Neural cell (in vitro differentiated cells): ENCODE measurements at regions not wholly inside any gene's neighbourhood (a gene's known extent, or its start where the extent isn't known, plus 50 kb on each side); places are given as distances from the start of the nearest gene placed in this dataset.

Experiments
- H2AFZ ChIP-seq: fragments of 200-600, 300-800 bp; sonication (generic), shearing (Covaris generic); 2 replicates; pipeline ENCODE4 v1.6.0; 2014; ENCODE audit warnings: low read depth, mild to moderate bottlenecking, antibody characterized with exemption, low read length, moderate library complexity
- H3F3A ChIP-seq: fragments of 200-600 bp; shearing (Covaris generic); 2 replicates; pipeline ENCODE4 v1.6.1; 2016; ENCODE audit warnings: mild to moderate bottlenecking, moderate library complexity, mixed read lengths, antibody characterized with exemption, low read length; ENCODE audit not compliant: insufficient read depth, poor library complexity, severe bottlenecking
- H3K27ac ChIP-seq: fragments of 200-600, 300-800 bp; sonication (generic), shearing (Covaris generic); 2 replicates; pipeline ENCODE4 v1.5.1; 2014; ENCODE audit warnings: mild to moderate bottlenecking, low read length, moderate library complexity
- H3K27me3 ChIP-seq: fragments of 300-800, 200-600 bp; sonication (generic), shearing (Covaris generic); 2 replicates; pipeline ENCODE4 v1.6.0; 2014; ENCODE audit warnings: mild to moderate bottlenecking, low read depth, low read length, moderate library complexity; ENCODE audit not compliant: insufficient read depth
- H3K36me3 ChIP-seq: fragments of 300-800, 200-600 bp; sonication (generic), shearing (Covaris generic); 2 replicates; pipeline ENCODE4 v1.5.1; 2014; ENCODE audit warnings: mild to moderate bottlenecking, antibody characterized with exemption, low read length, moderate library complexity; ENCODE audit not compliant: insufficient read depth
- H3K4me2 ChIP-seq: fragments of 300-800, 200-600 bp; sonication (generic), shearing (Covaris generic); 2 replicates; pipeline ENCODE4 v1.6.0; 2014; ENCODE audit warnings: mild to moderate bottlenecking, low read length
- H3K4me3 ChIP-seq: fragments of 300-800, 200-600 bp; sonication (generic), shearing (Covaris generic); 2 replicates; pipeline ENCODE4 v1.5.1; 2014; ENCODE audit warnings: mild to moderate bottlenecking, low read length, moderate library complexity
- H3K79me2 ChIP-seq: fragments of 200-600 bp; shearing (Covaris generic); replicated peaks from 2 replicates; pipeline ENCODE4 v1.6.0; 2014; ENCODE audit warnings: mild to moderate bottlenecking, low read length, moderate library complexity; ENCODE audit not compliant: insufficient read depth
- H3K9ac ChIP-seq: fragments of 300-800, 200-600 bp; sonication (generic), shearing (Covaris generic); 2 replicates; pipeline ENCODE4 v1.6.1; 2016; ENCODE audit warnings: mild to moderate bottlenecking, low read length, mixed read lengths
- H3K9me2 ChIP-seq: fragments of 200-600 bp; shearing (Covaris generic); 2 replicates; pipeline ENCODE4 v1.6.1; 2016; ENCODE audit warnings: mild to moderate bottlenecking, low read length, mixed read lengths; ENCODE audit not compliant: insufficient read depth
- H3K9me3 ChIP-seq: fragments of 200-600, 300-800 bp; sonication (generic), shearing (Covaris generic); 2 replicates; pipeline ENCODE4 v1.6.1; 2016; ENCODE audit warnings: mild to moderate bottlenecking, mixed run types, low read length, moderate library complexity, mixed read lengths
- H4K20me1 ChIP-seq: fragments of 200-600 bp; shearing (Covaris generic); 2 replicates; pipeline ENCODE4 v1.6.1; 2016; ENCODE audit warnings: mild to moderate bottlenecking, mixed run types; ENCODE audit not compliant: insufficient read depth
- CTCF ChIP-seq: fragments of 450-650 bp; IDR thresholded peaks from 2 replicates; pipeline ENCODE4 v1.5.1; 2014; ENCODE audit warnings: antibody characterized with exemption, mild to moderate bottlenecking, moderate library complexity; ENCODE audit not compliant: poor library complexity, severe bottlenecking
- EP300 ChIP-seq: fragments of 450-650 bp; conservative IDR thresholded peaks from 2 replicates; pipeline ENCODE4 v1.6.1; 2014; ENCODE audit warnings: antibody characterized with exemption, mild to moderate bottlenecking, moderate library complexity; ENCODE audit not compliant: poor library complexity, severe bottlenecking
- EZH2 ChIP-seq: fragments of 200-600, 300-800 bp; shearing (Covaris generic), sonication (generic); IDR thresholded peaks from 2 replicates; pipeline ENCODE4 v1.6.1; 2014; ENCODE audit warnings: antibody characterized with exemption, low read length, borderline replicate concordance, mild to moderate bottlenecking; ENCODE audit not compliant: insufficient read depth, poor library complexity, severe bottlenecking
- MXI1 ChIP-seq: fragments of 450-650 bp; conservative IDR thresholded peaks from 2 replicates; pipeline ENCODE4 v1.6.1; 2014; ENCODE audit warnings: antibody characterized with exemption, mild to moderate bottlenecking; ENCODE audit not compliant: poor library complexity, severe bottlenecking
- POLR2AphosphoS5 ChIP-seq: IDR thresholded peaks from 2 replicates; pipeline ENCODE4 v1.6.1; 2012
- RAD21 ChIP-seq: fragments of 450-650 bp; conservative IDR thresholded peaks from 2 replicates; pipeline ENCODE4 v1.6.1; 2014; ENCODE audit warnings: antibody characterized with exemption, mild to moderate bottlenecking, moderate library complexity
- REST ChIP-seq: IDR thresholded peaks from 2 replicates; pipeline ENCODE4 v1.6.1; 2012; ENCODE audit warnings: borderline replicate concordance
- SMC3 ChIP-seq: fragments of 450-650 bp; conservative IDR thresholded peaks from 2 replicates; pipeline ENCODE4 v1.6.1; 2014; ENCODE audit warnings: antibody characterized with exemption, mild to moderate bottlenecking, moderate library complexity; ENCODE audit not compliant: poor library complexity
- TAF1 ChIP-seq: IDR thresholded peaks from 2 replicates; pipeline ENCODE4 v1.6.1; 2012; ENCODE audit warnings: low read depth

GRCh38 chr18:30386624-30387023, 655.9 kb downstream of the DSC3 start (continued):
- TF ChIP-seq SMC3 = no peak
- TF ChIP-seq EZH2 = no peak

GRCh38 chr18:30385684-30386083, 656.9 kb downstream of the DSC3 start:
- TF ChIP-seq SMC3 (no peak), EP300 (no peak), MXI1 (no peak), POLR2AphosphoS5 (no peak), RAD21 (no peak), EZH2 (no peak), TAF1 (no peak), CTCF (no peak)
- Histone ChIP-seq H3K4me2 (no peak overlapping the region), H2AFZ (no peak overlapping the region), H3K9me3 (no peaks in the 10 kb centered on the region), H3K79me2 (no peaks in the 10 kb centered on the region), H3K9ac (no peak overlapping the region), H4K20me1 (no peaks in the 10 kb centered on the region), H3K9me2 (no peaks in the 10 kb centered on the region), H3K36me3 (no peaks in the 10 kb centered on the region), H3K27me3 (no peaks in the 10 kb centered on the region), H3F3A (no peaks in the 10 kb centered on the region), H3K27ac (no peak overlapping the region), H3K4me3 (no peak overlapping the region)

GRCh38 chr18:30381826-30382225, 660.7 kb downstream of the DSC3 start:
- no peaks in the 10 kb centered on the region for H3F3A ChIP-seq
- TF ChIP-seq RAD21 (no peak), EZH2 (no peak)

GRCh38 chr18:30378097-30378496, 664.4 kb downstream of the DSC3 start:
- Histone ChIP-seq H2AFZ (no peak overlapping the region), H3F3A (no peaks in the 10 kb centered on the region), H3K4me2 (no peak overlapping the region), H3K4me3 (no peak overlapping the region), H3K36me3 (no peaks in the 10 kb centered on the region), H3K9ac (no peak overlapping the region), H3K27me3 (no peaks in the 10 kb centered on the region), H3K9me2 (no peaks in the 10 kb centered on the region), H3K9me3 (no peaks in the 10 kb centered on the region), H4K20me1 (no peaks in the 10 kb centered on the region), H3K27ac (no peak overlapping the region), H3K79me2 (no peaks in the 10 kb centered on the region)
- TF ChIP-seq REST (no peak), EZH2 (no peak), CTCF (no peak), EP300 (no peak), SMC3 (no peak), POLR2AphosphoS5 (no peak), RAD21 (no peak), TAF1 (no peak), MXI1 (no peak)

More at GRCh38 chr18:30381826-30382225, 660.7 kb downstream of the DSC3 start:
- Histone ChIP-seq H4K20me1 (no peaks in the 10 kb centered on the region), H3K27me3 (no peaks in the 10 kb centered on the region), H3K9ac (no peak overlapping the region), H3K27ac (no peak overlapping the region), H3K9me3 (no peaks in the 10 kb centered on the region), H3K4me3 (no peak overlapping the region), H3K4me2 (no peak overlapping the region), H3K36me3 (no peaks in the 10 kb centered on the region), H2AFZ (no peak overlapping the region), H3K79me2 (no peaks in the 10 kb centered on the region), H3K9me2 (no peaks in the 10 kb centered on the region)
